Mesendoderm (in vitro differentiated cells): ENCODE measurements at regions not wholly inside any gene's neighbourhood (a gene's known extent, or its start where the extent isn't known, plus 50 kb on each side); places are given as distances from the start of the nearest gene placed in this dataset.

Experiments used
- DNase-seq: peaks from one replicate; pipeline ENCODE4 v3.0.0; 2013
- H2AK5ac ChIP-seq: 2 replicates; pipeline ENCODE4 v1.6.1; 2013; ENCODE audit warnings: low read length, inconsistent platforms
- H2BK120ac ChIP-seq: 2 replicates; pipeline ENCODE4 v1.6.1; 2013; ENCODE audit warnings: low read depth, mild to moderate bottlenecking, low read length, moderate library complexity, mixed read lengths
- H2BK15ac ChIP-seq: replicated peaks from 2 replicates; pipeline ENCODE4 v1.6.1; 2013; ENCODE audit warnings: low read depth, mild to moderate bottlenecking, moderate library complexity
- H2BK5ac ChIP-seq: 2 replicates; pipeline ENCODE4 v1.6.1; 2013; ENCODE audit warnings: low read length, inconsistent platforms
- H3K18ac ChIP-seq: 2 replicates; pipeline ENCODE4 v1.6.1; 2013; ENCODE audit warnings: mild to moderate bottlenecking, low read length, mixed read lengths
- H3K23ac ChIP-seq: one replicate; pipeline ENCODE4 v1.6.1; 2013; ENCODE audit warnings: low read length
- H3K27ac ChIP-seq: 2 replicates; pipeline ENCODE4 v1.5.1; 2013; ENCODE audit warnings: low read depth, mild to moderate bottlenecking, inconsistent platforms, low read length, moderate library complexity
- H3K27me3 ChIP-seq: 2 replicates; pipeline ENCODE4 v1.6.1; 2013; ENCODE audit warnings: low read length, control low read depth, mild to moderate bottlenecking, inconsistent platforms; ENCODE audit not compliant: insufficient read depth, poor library complexity
- H3K36me3 ChIP-seq: 2 replicates; pipeline ENCODE4 v1.6.1; 2013; ENCODE audit warnings: low read length, inconsistent platforms; ENCODE audit not compliant: control insufficient read depth, insufficient read depth
- H3K4ac ChIP-seq: one replicate; pipeline ENCODE4 v1.6.1; 2013; ENCODE audit warnings: low read depth, mild to moderate bottlenecking, low read length, moderate library complexity
- H3K4me1 ChIP-seq: 2 replicates; pipeline ENCODE4 v1.6.1; 2013; ENCODE audit warnings: low read depth, low read length, inconsistent platforms; ENCODE audit not compliant: control insufficient read depth
- H3K4me2 ChIP-seq: 2 replicates; pipeline ENCODE4 v1.6.1; 2013; ENCODE audit warnings: low read length
- H3K4me3 ChIP-seq: 2 replicates; pipeline ENCODE4 v1.5.1; 2013; ENCODE audit warnings: mild to moderate bottlenecking, low read length
- H3K56ac ChIP-seq: one replicate; pipeline ENCODE4 v1.6.1; 2013; ENCODE audit warnings: low read length
- H3K79me1 ChIP-seq: 2 replicates; pipeline ENCODE4 v1.6.1; 2013; ENCODE audit warnings: low read length, inconsistent platforms
- H3K79me2 ChIP-seq: 2 replicates; pipeline ENCODE4 v1.6.1; 2013; ENCODE audit warnings: mild to moderate bottlenecking, low read length; ENCODE audit not compliant: control insufficient read depth, insufficient read depth
- H3K9ac ChIP-seq: 2 replicates; pipeline ENCODE4 v1.6.1; 2013; ENCODE audit warnings: low read length, inconsistent platforms
- H4K5ac ChIP-seq: one replicate; pipeline ENCODE4 v1.6.1; 2013; ENCODE audit warnings: low read length
- H4K8ac ChIP-seq: one replicate; pipeline ENCODE4 v1.6.1; 2013; ENCODE audit warnings: low read depth, mild to moderate bottlenecking, control low read depth, low read length, moderate library complexity
- WGBS: extraction: QIAGEN DNeasy Blood & Tissue Kit; methylation state at CpG from one replicate; pipeline ENCODE4 v1.1.7; 2013; ENCODE audit warnings: low lambda C conversion rate, missing lambda C conversion rate; ENCODE audit not compliant: insufficient coverage; ENCODE audit errors: extremely low coverage; 5-methylcytosine and 5-hydroxymethylcytosine counted together

GRCh38 chr16:26295625-26296304 is 604.0 kb downstream of the HS3ST4 start:
- Histone ChIP-seq H3K4ac (no peak overlapping the region), H3K4me2 (no peak overlapping the region), H2BK15ac (no peak overlapping the region), H3K36me3 (no peaks in the 10 kb centered on the region), H3K18ac (no peak overlapping the region), H3K27ac (no peak overlapping the region), H3K4me3 (no peak overlapping the region), H3K79me1 (no peaks in the 10 kb centered on the region), H2BK5ac (no peak overlapping the region), H3K4me1 (no peaks in the 10 kb centered on the region), H4K5ac (no peak overlapping the region), H3K9ac (no peak overlapping the region), H4K8ac (no peak overlapping the region), H2AK5ac (no peak overlapping the region), H2BK120ac (no peak overlapping the region), H3K27me3 (no peaks in the 10 kb centered on the region), H3K56ac (no peak overlapping the region), H3K23ac (no peak overlapping the region), H3K79me2 (no peaks in the 10 kb centered on the region)
- DNase-seq: peak; percentile 12
- WGBS: no CpG with 5 or more reads among the region's 12 CpGs

- H3K4me3 ChIP-seq: no peak overlapping the region
- H3K27ac ChIP-seq: no peak overlapping the region
- no peak overlapping the region for H3K18ac ChIP-seq
- H3K79me1 ChIP-seq: no peaks in the 10 kb centered on the region
- H3K4me2 ChIP-seq: no peak overlapping the region
- no peak overlapping the region for H3K23ac ChIP-seq
- H3K27me3 ChIP-seq: no peaks in the 10 kb centered on the region
- no peak overlapping the region for H2BK15ac ChIP-seq
- no peaks in the 10 kb centered on the region for H3K36me3 ChIP-seq
- no peak overlapping the region for H2AK5ac ChIP-seq
- no peak overlapping the region for H4K8ac ChIP-seq
- no peak overlapping the region for H3K56ac ChIP-seq
- no peak overlapping the region for H3K9ac ChIP-seq
- DNase-seq: no peak
- no CpG with 5 or more reads among the region's 2 CpGs for WGBS
- H4K5ac ChIP-seq: no peak overlapping the region
- H3K79me2 ChIP-seq: no peaks in the 10 kb centered on the region
- H2BK120ac ChIP-seq: no peak overlapping the region
- no peaks in the 10 kb centered on the region for H3K4me1 ChIP-seq
- no peak overlapping the region for H2BK5ac ChIP-seq
- H3K4ac ChIP-seq: no peak overlapping the region
These were observed 609.8 kb downstream of the HS3ST4 start for GRCh38 chr16:26301516-26301915.

- Histone ChIP-seq H3K36me3 (no peaks in the 10 kb centered on the region), H3K79me2 (no peaks in the 10 kb centered on the region), H3K4me1 (no peaks in the 10 kb centered on the region), H3K9ac (no peak overlapping the region), H3K56ac (no peak overlapping the region), H2AK5ac (no peak overlapping the region), H3K4ac (no peak overlapping the region), H4K5ac (no peak overlapping the region), H3K23ac (no peak overlapping the region), H3K79me1 (no peaks in the 10 kb centered on the region), H3K18ac (no peak overlapping the region), H3K4me3 (no peak overlapping the region), H2BK15ac (no peak overlapping the region), H2BK120ac (no peak overlapping the region), H4K8ac (no peak overlapping the region), H3K27ac (no peak overlapping the region), H2BK5ac (no peak overlapping the region), H3K27me3 (no peaks in the 10 kb centered on the region), H3K4me2 (no peak overlapping the region)
- WGBS: no CpG with 5 or more reads among the region's 12 CpGs
- peak; percentile 51 for DNase-seq
These were observed 625.1 kb downstream of the HS3ST4 start for GRCh38 chr16:26316683-26317464.

GRCh38 chr16:26317885-26318284 is 626.1 kb downstream of the HS3ST4 start:
- H2AK5ac ChIP-seq: no peak overlapping the region
- H2BK15ac ChIP-seq: no peak overlapping the region
- no peak overlapping the region for H3K4ac ChIP-seq
- H3K4me2 ChIP-seq: no peak overlapping the region
- H3K4me1 ChIP-seq: no peaks in the 10 kb centered on the region
- H3K9ac ChIP-seq: no peak overlapping the region
- H3K79me2 ChIP-seq: no peaks in the 10 kb centered on the region
- H3K4me3 ChIP-seq: no peak overlapping the region
- no peaks in the 10 kb centered on the region for H3K27me3 ChIP-seq
- H3K36me3 ChIP-seq: no peaks in the 10 kb centered on the region
- no peak overlapping the region for H3K27ac ChIP-seq
- H3K18ac ChIP-seq: no peak overlapping the region
- DNase-seq: no peak
- no peak overlapping the region for H2BK120ac ChIP-seq
- no peak overlapping the region for H4K5ac ChIP-seq
- H4K8ac ChIP-seq: no peak overlapping the region
- no peak overlapping the region for H3K23ac ChIP-seq
- no peak overlapping the region for H2BK5ac ChIP-seq
- no peaks in the 10 kb centered on the region for H3K79me1 ChIP-seq
- H3K56ac ChIP-seq: no peak overlapping the region

- no peak for DNase-seq
- Histone ChIP-seq H3K4ac (no peak overlapping the region), H3K27ac (no peak overlapping the region), H3K18ac (no peak overlapping the region), H2BK15ac (no peak overlapping the region), H2BK5ac (no peak overlapping the region), H3K56ac (no peak overlapping the region), H2AK5ac (no peak overlapping the region), H3K79me1 (no peaks in the 10 kb centered on the region), H3K4me1 (no peaks in the 10 kb centered on the region), H4K8ac (no peak overlapping the region), H3K27me3 (no peaks in the 10 kb centered on the region), H2BK120ac (no peak overlapping the region), H3K4me2 (no peak overlapping the region), H3K4me3 (no peak overlapping the region), H3K36me3 (no peaks in the 10 kb centered on the region), H3K9ac (no peak overlapping the region), H4K5ac (no peak overlapping the region), H3K23ac (no peak overlapping the region), H3K79me2 (no peaks in the 10 kb centered on the region)
- WGBS: no CpG with 5 or more reads among the region's 1 CpG
These were observed 638.9 kb downstream of the HS3ST4 start for GRCh38 chr16:26330654-26331053.
